ENCODE measurements at regions not wholly inside any gene's neighbourhood (a gene's known extent, or its start where the extent isn't known, plus 50 kb on each side); places are given as distances from the start of the nearest gene placed in this dataset.

GRCh38 chr7:110246118-110246517 lies 844.8 kb upstream of the LRRN3 start:
- TF ChIP-seq CTCF (tag by site-specific recombination; IDR thresholded peaks at IDR 0.05), result no peak
- TF ChIP-seq ZNF37A (tag by site-specific recombination; IDR thresholded peaks at IDR 0.05), result no peak
- TF ChIP-seq ZNF677 (tag by site-specific recombination; IDR thresholded peaks at IDR 0.05), result no peak
- no peak for TF ChIP-seq ZNF121 (tag by site-specific recombination; IDR thresholded peaks at IDR 0.05)
- TF ChIP-seq PRDM10 (tag by site-specific recombination; IDR thresholded peaks at IDR 0.05), result no peak
- TF ChIP-seq ZSCAN30 (tag by site-specific recombination; IDR thresholded peaks at IDR 0.05), result no peak
- TF ChIP-seq ZNF654 (tag by site-specific recombination; IDR thresholded peaks at IDR 0.05; ENCODE audit: low read depth), result no peak
- no peak for TF ChIP-seq ZFP37 (tag by site-specific recombination; IDR thresholded peaks at IDR 0.05)
- TF ChIP-seq ZIC2 (tag by site-specific recombination; IDR thresholded peaks at IDR 0.05), result no peak
- no peak for TF ChIP-seq ZNF629 (tag by site-specific recombination; IDR thresholded peaks at IDR 0.05)
- TF ChIP-seq ZNF426 (tag by site-specific recombination; IDR thresholded peaks at IDR 0.05), result no peak
